WTC11 (cell line): ENCODE measurements at regions not wholly inside any gene's neighbourhood (a gene's known extent, or its start where the extent isn't known, plus 50 kb on each side); places are given as distances from the start of the nearest gene placed in this dataset.

Source experiments
- ATAC-seq: fragments of 200-7000 bp; cut with Tn5 transposase; 2 replicates; pipeline ENCODE4 v1.10.0; 2021; ENCODE audit warnings: mild to moderate bottlenecking, moderate library complexity
- CTCF ChIA-PET: fragments of 300-600 bp; sonication (Branson Sonifier 250); formaldehyde crosslinking; loops from one replicate; lab custom pipeline; 2021; ENCODE audit warnings: antibody characterized with exemption; lab: Charles Lee
- POLR2A ChIA-PET: fragments of 350-600 bp; sonication (Branson Sonifier 250); formaldehyde crosslinking; loops from one replicate; lab custom pipeline; 2021; ENCODE audit warnings: antibody characterized with exemption; lab: Charles Lee
- DNase-seq: peaks from one replicate; pipeline ENCODE4 v3.0.0; 2021; ENCODE audit warnings: low spot score
- H3K27ac Mint-ChIP-seq: 2 replicates; pipeline ENCODE4 v1.8.0; 2021; ENCODE audit warnings: mixed read lengths
- H3K27me3 Mint-ChIP-seq: 2 replicates; pipeline ENCODE4 v1.8.0; 2021; ENCODE audit warnings: low read depth, mild to moderate bottlenecking, moderate library complexity, mixed read lengths
- H3K36me3 Mint-ChIP-seq: 2 replicates; pipeline ENCODE4 v1.8.0; 2021; ENCODE audit warnings: mixed read lengths
- H3K4me1 Mint-ChIP-seq: 2 replicates; pipeline ENCODE4 v1.8.0; 2022; ENCODE audit warnings: mixed read lengths
- H3K4me3 Mint-ChIP-seq: 2 replicates; pipeline ENCODE4 v1.8.0; 2021; ENCODE audit warnings: mild to moderate bottlenecking, moderate library complexity, mixed read lengths
- H3K9me3 Mint-ChIP-seq: 2 replicates; pipeline ENCODE4 v1.8.0; 2021; ENCODE audit warnings: mixed read lengths
- ATF3 ChIP-seq: sonication (generic); formaldehyde crosslinking; conservative IDR thresholded peaks from 2 replicates; pipeline ENCODE4 v1.8.1; 2022; ENCODE audit warnings: mild to moderate bottlenecking, missing genetic modification reagents
- CBFB ChIP-seq: sonication (generic); formaldehyde crosslinking; IDR thresholded peaks from 2 replicates; pipeline ENCODE4 v1.8.1; 2022; ENCODE audit warnings: mild to moderate bottlenecking, low read depth, missing genetic modification reagents
- GRHL2 ChIP-seq: fragments of 250-450 bp; sonication (Bioruptor Pico); IDR thresholded peaks from 2 replicates; pipeline ENCODE4 v1.8.0; 2022; ENCODE audit warnings: mild to moderate bottlenecking, moderate library complexity; ENCODE audit not compliant: insufficient replicate concordance, severe bottlenecking
- KAT7 ChIP-seq: sonication (generic); formaldehyde crosslinking; IDR thresholded peaks from 2 replicates; pipeline ENCODE4 v1.8.1; 2023; ENCODE audit warnings: missing genetic modification reagents, mild to moderate bottlenecking, borderline replicate concordance
- NR1H2 ChIP-seq: sonication (generic); formaldehyde crosslinking; IDR thresholded peaks from 2 replicates; pipeline ENCODE4 v1.9.0; 2021; ENCODE audit warnings: mild to moderate bottlenecking, moderate library complexity, missing genetic modification reagents
- PRDM15 ChIP-seq: sonication (generic); formaldehyde crosslinking; IDR thresholded peaks from 2 replicates; pipeline ENCODE4 v1.8.0; 2022; ENCODE audit warnings: missing genetic modification reagents
- SMAD4 ChIP-seq: sonication (generic); formaldehyde crosslinking; IDR thresholded peaks from 2 replicates; pipeline ENCODE4 v1.8.0; 2022; ENCODE audit warnings: mild to moderate bottlenecking, missing genetic modification reagents
- SOX15 ChIP-seq: fragments of 250-450 bp; sonication (Bioruptor Pico); IDR thresholded peaks from 2 replicates; pipeline ENCODE4 v1.9.0; 2021; ENCODE audit warnings: mild to moderate bottlenecking
- ZNF232 ChIP-seq: sonication (generic); formaldehyde crosslinking; IDR thresholded peaks from 2 replicates; pipeline ENCODE4 v1.8.0; 2022; ENCODE audit warnings: mild to moderate bottlenecking, missing genetic modification reagents
- ZNF396 ChIP-seq: fragments of 250-450 bp; sonication (Bioruptor Pico); IDR thresholded peaks from 2 replicates; pipeline ENCODE4 v1.8.0; 2021; ENCODE audit warnings: mild to moderate bottlenecking, moderate library complexity, borderline replicate concordance
- ZNF512 ChIP-seq: sonication (generic); formaldehyde crosslinking; IDR thresholded peaks from 2 replicates; pipeline ENCODE4 v1.8.1; 2022; ENCODE audit warnings: missing genetic modification reagents, borderline replicate concordance
- TF ChIP-seq, protein P1 (sequence below): sonication (generic); formaldehyde crosslinking; IDR thresholded peaks from 2 replicates; pipeline ENCODE4 v1.8.1; 2023; ENCODE audit warnings: mild to moderate bottlenecking, missing genetic modification reagents
- TF ChIP-seq, protein P2 (sequence below): sonication (generic); formaldehyde crosslinking; IDR thresholded peaks from 2 replicates; pipeline ENCODE4 v1.8.1; 2023; ENCODE audit warnings: mild to moderate bottlenecking, moderate library complexity, missing genetic modification reagents
- TF ChIP-seq, protein P3 (sequence below): fragments of 250-450 bp; sonication (Bioruptor Pico); IDR thresholded peaks from 2 replicates; pipeline ENCODE4 v1.8.0; 2021; ENCODE audit warnings: mild to moderate bottlenecking

- no peak for DNase-seq
- CTCF ChIA-PET: no interaction called here
- no peak for ATAC-seq
- no peak overlapping the region for H3K27ac Mint-ChIP-seq
- H3K27me3 Mint-ChIP-seq: no peaks in the 10 kb centered on the region; the same call in 1 of the 2 replicates
- H3K36me3 Mint-ChIP-seq: no peaks in the 10 kb centered on the region
- TF ChIP-seq PRDM15 (CRISPR knock-in tag) (no peak), ZNF396 (CRISPR knock-in tag) (no peak), ZNF232 (no peak)
- TF ChIP-seq, protein P1, sequence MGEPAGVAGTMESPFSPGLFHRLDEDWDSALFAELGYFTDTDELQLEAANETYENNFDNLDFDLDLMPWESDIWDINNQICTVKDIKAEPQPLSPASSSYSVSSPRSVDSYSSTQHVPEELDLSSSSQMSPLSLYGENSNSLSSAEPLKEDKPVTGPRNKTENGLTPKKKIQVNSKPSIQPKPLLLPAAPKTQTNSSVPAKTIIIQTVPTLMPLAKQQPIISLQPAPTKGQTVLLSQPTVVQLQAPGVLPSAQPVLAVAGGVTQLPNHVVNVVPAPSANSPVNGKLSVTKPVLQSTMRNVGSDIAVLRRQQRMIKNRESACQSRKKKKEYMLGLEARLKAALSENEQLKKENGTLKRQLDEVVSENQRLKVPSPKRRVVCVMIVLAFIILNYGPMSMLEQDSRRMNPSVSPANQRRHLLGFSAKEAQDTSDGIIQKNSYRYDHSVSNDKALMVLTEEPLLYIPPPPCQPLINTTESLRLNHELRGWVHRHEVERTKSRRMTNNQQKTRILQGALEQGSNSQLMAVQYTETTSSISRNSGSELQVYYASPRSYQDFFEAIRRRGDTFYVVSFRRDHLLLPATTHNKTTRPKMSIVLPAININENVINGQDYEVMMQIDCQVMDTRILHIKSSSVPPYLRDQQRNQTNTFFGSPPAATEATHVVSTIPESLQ (CRISPR knock-in tag): no peak
- TF ChIP-seq, all 79 proteins: peak for 0
- POLR2A ChIA-PET: no interaction called here
- 0 out of 2 replicates have a peak, but pooled peaks cover 4% of the 10 kb centered on the region for H3K4me1 Mint-ChIP-seq
- no peaks in the 10 kb centered on the region for H3K9me3 Mint-ChIP-seq
- no peak overlapping the region for H3K4me3 Mint-ChIP-seq
Measured at GRCh38 chr4:85153221-85153620, 186.7 kb upstream of the WDFY3 start.

GRCh38 chr4:85154591-85154990 is 188.1 kb upstream of the WDFY3 start:
- no peak for TF ChIP-seq NR1H2 (CRISPR knock-in tag)
- no peak for TF ChIP-seq ZNF512
- TF ChIP-seq CBFB: no peak
- no peak for TF ChIP-seq SOX15 (CRISPR knock-in tag)
- TF ChIP-seq, protein P2, sequence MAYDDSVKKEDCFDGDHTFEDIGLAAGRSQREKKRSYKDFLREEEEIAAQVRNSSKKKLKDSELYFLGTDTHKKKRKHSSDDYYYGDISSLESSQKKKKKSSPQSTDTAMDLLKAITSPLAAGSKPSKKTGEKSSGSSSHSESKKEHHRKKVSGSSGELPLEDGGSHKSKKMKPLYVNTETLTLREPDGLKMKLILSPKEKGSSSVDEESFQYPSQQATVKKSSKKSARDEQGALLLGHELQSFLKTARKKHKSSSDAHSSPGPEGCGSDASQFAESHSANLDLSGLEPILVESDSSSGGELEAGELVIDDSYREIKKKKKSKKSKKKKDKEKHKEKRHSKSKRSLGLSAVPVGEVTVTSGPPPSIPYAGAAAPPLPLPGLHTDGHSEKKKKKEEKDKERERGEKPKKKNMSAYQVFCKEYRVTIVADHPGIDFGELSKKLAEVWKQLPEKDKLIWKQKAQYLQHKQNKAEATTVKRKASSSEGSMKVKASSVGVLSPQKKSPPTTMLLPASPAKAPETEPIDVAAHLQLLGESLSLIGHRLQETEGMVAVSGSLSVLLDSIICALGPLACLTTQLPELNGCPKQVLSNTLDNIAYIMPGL (CRISPR knock-in tag): no peak
- no peak for TF ChIP-seq SMAD4 (CRISPR knock-in tag)
- TF ChIP-seq, protein P3, sequence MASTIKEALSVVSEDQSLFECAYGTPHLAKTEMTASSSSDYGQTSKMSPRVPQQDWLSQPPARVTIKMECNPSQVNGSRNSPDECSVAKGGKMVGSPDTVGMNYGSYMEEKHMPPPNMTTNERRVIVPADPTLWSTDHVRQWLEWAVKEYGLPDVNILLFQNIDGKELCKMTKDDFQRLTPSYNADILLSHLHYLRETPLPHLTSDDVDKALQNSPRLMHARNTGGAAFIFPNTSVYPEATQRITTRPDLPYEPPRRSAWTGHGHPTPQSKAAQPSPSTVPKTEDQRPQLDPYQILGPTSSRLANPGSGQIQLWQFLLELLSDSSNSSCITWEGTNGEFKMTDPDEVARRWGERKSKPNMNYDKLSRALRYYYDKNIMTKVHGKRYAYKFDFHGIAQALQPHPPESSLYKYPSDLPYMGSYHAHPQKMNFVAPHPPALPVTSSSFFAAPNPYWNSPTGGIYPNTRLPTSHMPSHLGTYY (CRISPR knock-in tag): no peak
- no peak for TF ChIP-seq KAT7 (CRISPR knock-in tag)
- TF ChIP-seq GRHL2 (CRISPR knock-in tag): no peak
- TF ChIP-seq ATF3: no peak
- TF ChIP-seq, all 79 proteins: peak for 0
- ATAC-seq: no peak
- Mint-ChIP-seq H3K27ac (no peak overlapping the region), H3K27me3 (no peaks in the 10 kb centered on the region; the same call in 1 of the 2 replicates), H3K4me1 (peaks cover 4% of the 10 kb centered on the region; the same call in 1 of the 2 replicates), H3K9me3 (no peaks in the 10 kb centered on the region), H3K36me3 (no peaks in the 10 kb centered on the region), H3K4me3 (no peak overlapping the region)
- POLR2A ChIA-PET: no interaction called here
- CTCF ChIA-PET: no interaction called here
- no peak for DNase-seq
